ENCODE measurements at regions not wholly inside any gene's neighbourhood (a gene's known extent, or its start where the extent isn't known, plus 50 kb on each side); places are given as distances from the start of the nearest gene placed in this dataset.

DNA sequence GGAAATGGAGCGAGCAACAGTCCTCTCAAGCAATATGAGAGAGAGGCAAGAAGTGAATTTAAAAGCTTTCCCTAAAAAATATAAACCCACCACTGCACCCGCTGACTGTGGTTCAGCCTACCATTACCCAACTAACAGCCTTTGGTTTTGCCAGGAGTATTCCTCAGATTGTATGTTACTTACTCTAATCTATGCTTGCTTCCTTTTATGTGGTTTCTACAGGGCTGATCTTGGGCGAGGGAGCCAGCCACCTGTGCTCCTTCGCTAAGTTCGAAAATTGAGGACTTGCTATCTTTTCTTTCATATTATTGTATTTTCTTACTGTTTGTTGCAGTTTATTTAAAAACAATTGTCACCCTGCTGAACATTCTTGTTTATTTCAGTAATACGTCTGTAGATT, 101.1 kb downstream of the DDX53 start:
- TF ChIP-seq, protein P1, sequence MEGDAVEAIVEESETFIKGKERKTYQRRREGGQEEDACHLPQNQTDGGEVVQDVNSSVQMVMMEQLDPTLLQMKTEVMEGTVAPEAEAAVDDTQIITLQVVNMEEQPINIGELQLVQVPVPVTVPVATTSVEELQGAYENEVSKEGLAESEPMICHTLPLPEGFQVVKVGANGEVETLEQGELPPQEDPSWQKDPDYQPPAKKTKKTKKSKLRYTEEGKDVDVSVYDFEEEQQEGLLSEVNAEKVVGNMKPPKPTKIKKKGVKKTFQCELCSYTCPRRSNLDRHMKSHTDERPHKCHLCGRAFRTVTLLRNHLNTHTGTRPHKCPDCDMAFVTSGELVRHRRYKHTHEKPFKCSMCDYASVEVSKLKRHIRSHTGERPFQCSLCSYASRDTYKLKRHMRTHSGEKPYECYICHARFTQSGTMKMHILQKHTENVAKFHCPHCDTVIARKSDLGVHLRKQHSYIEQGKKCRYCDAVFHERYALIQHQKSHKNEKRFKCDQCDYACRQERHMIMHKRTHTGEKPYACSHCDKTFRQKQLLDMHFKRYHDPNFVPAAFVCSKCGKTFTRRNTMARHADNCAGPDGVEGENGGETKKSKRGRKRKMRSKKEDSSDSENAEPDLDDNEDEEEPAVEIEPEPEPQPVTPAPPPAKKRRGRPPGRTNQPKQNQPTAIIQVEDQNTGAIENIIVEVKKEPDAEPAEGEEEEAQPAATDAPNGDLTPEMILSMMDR (IDR thresholded peaks at IDR 0.05) = no peak
- TF ChIP-seq POLR2A (IDR thresholded peaks at IDR 0.05) = no peak
